Choroid plexus epithelial cell (primary cell): ENCODE measurements at regions not wholly inside any gene's neighbourhood (a gene's known extent, or its start where the extent isn't known, plus 50 kb on each side); places are given as distances from the start of the nearest gene placed in this dataset.

Experiments used
- DNase-seq: peaks from one replicate; pipeline ENCODE4 v3.0.0-alpha.2; 2010; ENCODE audit warnings: low read depth
- H3K4me3 ChIP-seq: 2 replicates; pipeline ENCODE4 v1.5.1; 2011; ENCODE audit warnings: low read depth, mild to moderate bottlenecking, control low read depth, low read length, moderate library complexity
- CTCF ChIP-seq: conservative IDR thresholded peaks from 2 replicates; pipeline ENCODE4 v1.5.1; 2011; ENCODE audit warnings: low read depth, mild to moderate bottlenecking, control low read depth, inconsistent platforms, low read length, moderate library complexity

- DNase-seq, result no peak
- TF ChIP-seq CTCF, result no peak
- no peak overlapping the region for H3K4me3 ChIP-seq
Measured at GRCh38 chr5:98690002-98690401, 83.5 kb upstream of the RGMB start.

DNA sequence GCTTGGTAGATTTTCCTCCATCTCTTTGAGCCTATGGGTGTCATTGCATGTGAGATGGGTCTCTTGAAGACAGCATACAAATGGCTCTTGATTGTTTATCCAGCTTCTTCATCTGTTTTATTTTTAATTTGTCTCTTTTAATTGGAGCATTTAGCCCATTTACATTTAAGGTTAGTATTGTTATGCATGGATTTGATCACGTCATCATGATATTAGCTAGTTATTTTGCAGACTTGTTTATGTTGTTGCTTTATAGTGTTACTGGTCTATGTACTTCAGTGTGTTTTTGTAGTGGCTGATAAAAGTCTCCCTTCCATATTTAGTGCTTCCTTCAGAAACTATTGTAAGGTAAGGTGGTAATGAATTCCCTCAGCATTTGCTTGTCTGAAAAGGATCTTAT is 78.6 kb upstream of the RGMB start:
- H3K4me3 ChIP-seq, result no peak overlapping the region
- no peak for TF ChIP-seq CTCF
- DNase-seq, result no peak

GRCh38 chr5:98698359-98698758 is 75.1 kb upstream of the RGMB start:
- H3K4me3 ChIP-seq, result no peak overlapping the region
- peak; percentile 39 for DNase-seq
- TF ChIP-seq CTCF, result no peak

GRCh38 chr5:98700730-98701129 is 72.7 kb upstream of the RGMB start:
- TF ChIP-seq CTCF, result no peak
- DNase-seq, result no peak
- no peak overlapping the region for H3K4me3 ChIP-seq

DNA sequence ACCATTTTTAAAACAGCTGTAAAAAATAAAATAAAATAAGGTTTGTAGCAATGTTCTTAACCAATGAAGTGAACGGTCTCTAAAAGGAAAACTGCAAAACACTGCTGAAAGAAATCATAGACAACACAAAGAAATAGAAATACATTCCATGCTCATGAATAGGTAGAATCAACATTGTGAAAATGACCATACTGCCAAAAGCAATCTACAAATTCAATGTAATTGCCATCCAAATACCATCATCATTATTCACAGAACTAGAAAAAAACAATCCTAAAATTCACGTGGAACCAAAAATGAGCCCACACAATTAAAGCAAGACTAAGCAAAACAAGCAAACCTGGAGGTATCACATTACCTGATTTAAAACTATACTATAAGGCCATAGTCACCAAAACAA is 67.6 kb upstream of the RGMB start:
- H3K4me3 ChIP-seq, result no peak overlapping the region
- TF ChIP-seq CTCF, result no peak
- no peak for DNase-seq

- DNase-seq, result no peak
- TF ChIP-seq CTCF, result no peak
- H3K4me3 ChIP-seq, result no peak overlapping the region
Measured at GRCh38 chr5:98709681-98710080, 63.8 kb upstream of the RGMB start.

GRCh38 chr5:98713027-98713426 is 60.4 kb upstream of the RGMB start:
- no peak for TF ChIP-seq CTCF
- H3K4me3 ChIP-seq, result no peak overlapping the region
- peak; percentile 83 for DNase-seq
